ENCODE measurements at regions not wholly inside any gene's neighbourhood (a gene's known extent, or its start where the extent isn't known, plus 50 kb on each side); places are given as distances from the start of the nearest gene placed in this dataset.
A peak's percentile ranks its signal among the peaks of the same experiment; 100 is the strongest.

GRCh38 chr2:120632796-120633646 lies 102.6 kb upstream of the GLI2 start (continued):
- no peak for TF ChIP-seq ZNF253 (CRISPR knock-in tag; IDR thresholded peaks at IDR 0.05; ENCODE audit: borderline replicate concordance)
- TF ChIP-seq ZNF614 (CRISPR knock-in tag; IDR thresholded peaks at IDR 0.05; ENCODE audit: borderline replicate concordance), result no peak
- TF ChIP-seq ZSCAN9 (CRISPR knock-in tag; IDR thresholded peaks at IDR 0.05; ENCODE audit: borderline replicate concordance), result no peak
- TF ChIP-seq ZNF331 (CRISPR knock-in tag; IDR thresholded peaks at IDR 0.05), result 0 out of 2 replicates have a peak, but pooled peaks have one; percentile 18
- TF ChIP-seq NR2F2 (IDR thresholded peaks at IDR 0.05; ENCODE audit: borderline replicate concordance, low read depth), result no peak
- TF ChIP-seq PRDM10 (CRISPR knock-in tag; IDR thresholded peaks at IDR 0.05; ENCODE audit: low read depth), result no peak
- TF ChIP-seq ZNF292 (CRISPR knock-in tag; IDR thresholded peaks at IDR 0.05; ENCODE audit: borderline replicate concordance, low read depth), result peak; percentile 72; the same call in 1 of the 2 replicates
- TF ChIP-seq SNRNP70 (IDR thresholded peaks at IDR 0.05; ENCODE audit: low read depth, low read length), result no peak
- no peak for TF ChIP-seq BCLAF1 (IDR thresholded peaks at IDR 0.05)
- no peak for TF ChIP-seq DMAP1 (CRISPR knock-in tag; IDR thresholded peaks at IDR 0.05)
- no peak for TF ChIP-seq SPEN (CRISPR knock-in tag; IDR thresholded peaks at IDR 0.05; ENCODE audit: low read depth)
- TF ChIP-seq RERE (CRISPR knock-in tag; IDR thresholded peaks at IDR 0.05; ENCODE audit: low read depth), result 0 out of 2 replicates have a peak, but pooled peaks have one; percentile 17
- TF ChIP-seq GLI4 (CRISPR knock-in tag; IDR thresholded peaks at IDR 0.05; ENCODE audit: borderline replicate concordance), result no peak
- TF ChIP-seq TEAD3 (CRISPR knock-in tag; optimal IDR thresholded peaks at IDR 0.05; ENCODE audit: borderline replicate concordance), result no peak
- no peak for TF ChIP-seq ZNF605 (CRISPR knock-in tag; IDR thresholded peaks at IDR 0.05)
- TF ChIP-seq ZMYM4 (CRISPR knock-in tag; IDR thresholded peaks at IDR 0.05), result 0 out of 2 replicates have a peak, but pooled peaks have one; percentile 20
- TF ChIP-seq ZNF543 (CRISPR knock-in tag; IDR thresholded peaks at IDR 0.05), result no peak
- no peak for TF ChIP-seq ZNF432 (CRISPR knock-in tag; IDR thresholded peaks at IDR 0.05; ENCODE audit: borderline replicate concordance)
